Muscle layer of colon (tissue), 2 donors: ENCODE measurements at regions not wholly inside any gene's neighbourhood (a gene's known extent, or its start where the extent isn't known, plus 50 kb on each side); places are given as distances from the start of the nearest gene placed in this dataset.

Source experiments
- H3K27ac ChIP-seq: one replicate; pipeline ENCODE4 v1.7.0; 2013; ENCODE audit warnings: low read depth, mild to moderate bottlenecking, low read length, moderate library complexity
- H3K27me3 ChIP-seq, 2 donors: one replicate each; pipeline ENCODE4 v1.7.0; 2013; ENCODE audit warnings: low read length in 2 of 2, mild to moderate bottlenecking in 2 of 2; ENCODE audit not compliant: insufficient read depth in 2 of 2, control insufficient read depth in 1 of 2
- H3K36me3 ChIP-seq: one replicate; pipeline ENCODE4 v1.7.0; 2013; ENCODE audit warnings: mild to moderate bottlenecking, low read length; ENCODE audit not compliant: insufficient read depth
- H3K4me1 ChIP-seq: one replicate; pipeline ENCODE4 v1.7.0; 2013; ENCODE audit warnings: mild to moderate bottlenecking, low read length; ENCODE audit not compliant: insufficient read depth
- H3K4me3 ChIP-seq, 2 donors: one replicate each; pipeline ENCODE4 v1.7.0; 2013; ENCODE audit warnings: low read length in 2 of 2, low read depth in 1 of 2, mild to moderate bottlenecking in 1 of 2, moderate library complexity in 1 of 2
- H3K9ac ChIP-seq: one replicate; pipeline ENCODE4 v1.7.0; 2013; ENCODE audit warnings: low read length
- H3K9me3 ChIP-seq: one replicate; pipeline ENCODE4 v1.7.0; 2013; ENCODE audit warnings: mild to moderate bottlenecking, low read length
- donor health status: abdominal sarcoma.
- donor health status: Adenocarcinoma of cecum.

DNA sequence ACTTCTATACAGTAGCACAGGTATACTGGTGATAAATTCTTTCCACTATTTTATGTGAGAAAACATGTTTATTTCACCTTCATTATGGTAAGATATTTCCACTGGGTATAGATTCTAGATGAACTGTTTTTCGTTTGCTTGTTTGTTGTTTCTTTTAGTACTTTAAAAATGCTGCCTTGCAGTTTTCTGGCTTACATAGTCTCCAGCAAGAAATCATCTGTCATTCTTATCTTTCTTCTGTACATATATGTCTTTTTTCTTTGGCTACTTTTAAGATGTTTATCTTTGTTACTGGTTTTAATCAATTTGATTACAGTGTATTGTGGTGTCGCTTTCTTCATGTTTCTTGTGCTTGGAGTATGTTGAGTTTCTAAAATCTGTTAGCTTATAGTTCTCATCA lies 333.3 kb upstream of the HTR2A start:
- H3K4me3 ChIP-seq: no peak overlapping the region
- no peak overlapping the region for H3K9ac ChIP-seq

DNA sequence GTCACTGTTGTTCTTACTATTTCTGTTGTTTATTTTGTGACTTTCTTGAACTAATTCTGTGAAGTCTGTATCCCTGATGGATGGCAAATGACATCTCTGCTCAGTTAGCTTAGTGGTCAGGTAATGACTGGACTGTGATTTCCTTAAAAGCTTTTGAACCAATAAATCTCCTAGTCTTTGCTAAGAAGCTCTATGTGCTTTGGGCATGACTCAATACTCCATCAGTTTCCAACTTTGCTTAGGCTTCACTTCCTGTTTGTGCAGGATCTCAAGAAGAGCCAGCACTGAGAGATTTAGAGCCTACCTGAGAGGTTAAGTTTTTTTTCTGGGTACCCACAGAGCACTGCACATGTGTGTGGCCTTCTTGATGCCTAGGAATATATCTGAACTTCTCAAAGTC lies 329.7 kb upstream of the HTR2A start:
- H3K36me3 ChIP-seq: no peaks in the 10 kb centered on the region
- no peak overlapping the region for H3K4me3 ChIP-seq
- no peaks in the 10 kb centered on the region for H3K27me3 ChIP-seq
- no peaks in the 10 kb centered on the region for H3K9me3 ChIP-seq
- no peak overlapping the region for H3K9ac ChIP-seq
- no peaks in the 10 kb centered on the region for H3K4me1 ChIP-seq
- H3K27ac ChIP-seq: no peak overlapping the region

More for the DNA sequence above, 333.3 kb upstream of the HTR2A start:
- H3K4me1 ChIP-seq: no peaks in the 10 kb centered on the region
- H3K36me3 ChIP-seq: no peaks in the 10 kb centered on the region
- H3K27ac ChIP-seq: no peak overlapping the region
- no peaks in the 10 kb centered on the region for H3K9me3 ChIP-seq
- no peaks in the 10 kb centered on the region for H3K27me3 ChIP-seq

DNA sequence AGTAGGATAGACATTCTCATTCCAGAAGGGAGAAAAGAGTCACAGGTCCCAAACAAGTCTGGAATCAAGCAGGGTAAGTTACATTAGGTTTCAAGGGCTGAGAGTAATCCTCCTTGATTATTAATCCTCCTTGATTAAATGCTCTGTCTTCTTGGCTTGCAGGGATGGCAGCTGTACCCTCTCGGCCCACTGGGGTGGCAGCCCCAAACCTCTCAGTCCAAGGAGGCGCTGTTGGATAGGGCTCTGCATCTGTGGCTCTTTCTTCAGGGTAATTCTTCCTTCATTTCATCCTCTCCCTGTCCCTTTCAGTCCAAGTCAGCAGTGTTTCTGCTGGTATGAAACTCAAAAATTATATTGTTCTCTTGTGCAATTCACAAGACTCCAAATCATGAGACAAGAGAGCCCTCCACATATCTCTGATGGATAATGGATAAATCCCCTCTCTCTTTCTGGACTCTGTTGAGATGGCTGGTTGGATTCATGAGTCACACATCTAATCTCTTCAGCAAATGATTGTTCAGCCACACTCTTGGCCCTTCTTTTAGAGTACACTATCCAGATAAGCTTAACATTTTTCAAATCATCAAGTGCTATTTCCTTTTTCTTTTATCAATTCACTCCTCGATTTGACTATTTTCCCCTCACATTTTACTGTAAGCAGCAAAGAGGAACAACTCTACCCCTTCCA lies 323.7 kb upstream of the HTR2A start:
- H3K4me3 ChIP-seq: no peak overlapping the region
- H3K36me3 ChIP-seq: no peaks in the 10 kb centered on the region
- H3K9me3 ChIP-seq: no peaks in the 10 kb centered on the region
- H3K9ac ChIP-seq: no peak overlapping the region
- H3K27ac ChIP-seq: no peak overlapping the region
- H3K27me3 ChIP-seq: no peaks in the 10 kb centered on the region
- no peaks in the 10 kb centered on the region for H3K4me1 ChIP-seq

DNA sequence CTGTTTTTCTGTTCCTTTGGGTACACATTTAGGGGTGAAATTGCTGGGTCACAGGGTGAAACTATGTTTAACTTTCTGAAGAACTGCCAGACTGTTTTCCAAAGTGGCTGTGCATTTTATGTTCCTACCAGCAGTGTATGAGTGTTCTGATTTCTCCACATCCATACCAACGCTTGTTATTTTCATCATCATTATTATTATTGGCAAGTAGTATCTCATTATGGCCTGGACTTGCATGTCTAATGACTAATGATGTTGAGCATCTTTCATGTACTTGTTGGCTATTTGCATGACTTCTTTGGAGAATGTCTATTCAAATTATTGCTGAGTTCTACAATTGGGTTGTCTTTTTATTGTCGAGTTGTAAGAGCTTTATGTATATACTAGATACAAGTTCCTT lies 321.8 kb upstream of the HTR2A start:
- Histone ChIP-seq H3K9me3 (no peaks in the 10 kb centered on the region), H3K4me1 (no peaks in the 10 kb centered on the region), H3K27ac (no peak overlapping the region), H3K36me3 (no peaks in the 10 kb centered on the region), H3K9ac (no peak overlapping the region), H3K4me3 (no peak overlapping the region), H3K27me3 (no peaks in the 10 kb centered on the region)

DNA sequence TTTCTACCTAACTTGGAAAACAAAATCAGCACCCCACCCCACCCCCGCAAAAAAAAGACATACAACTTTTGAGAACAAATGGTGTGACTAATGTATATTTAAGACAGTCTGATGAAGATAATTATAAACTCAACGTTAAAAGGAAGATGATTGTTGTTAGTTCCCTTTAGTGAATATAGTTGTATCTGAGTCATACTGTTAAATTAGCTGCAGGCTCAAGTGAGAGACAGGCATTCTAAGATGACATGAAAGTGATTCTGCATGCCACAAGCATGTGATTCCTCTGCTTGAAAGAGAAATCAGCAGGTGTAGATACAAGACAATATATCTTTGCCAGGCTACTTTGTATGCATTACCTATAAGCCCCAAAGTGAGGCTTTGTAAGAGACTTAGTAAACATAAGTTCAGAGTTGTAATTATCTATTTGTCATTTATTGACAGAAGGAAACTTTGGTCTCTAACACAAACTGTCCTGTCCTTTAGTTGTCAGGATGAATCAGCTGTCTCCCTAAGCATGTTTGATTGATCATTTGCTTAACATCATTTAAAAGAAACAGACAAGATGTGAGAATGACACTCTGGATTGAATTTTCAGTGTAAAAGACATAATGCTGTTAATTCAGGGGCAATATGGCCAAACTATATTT lies 319.4 kb upstream of the HTR2A start:
- H3K27me3 ChIP-seq: no peaks in the 10 kb centered on the region
- H3K4me3 ChIP-seq: no peak overlapping the region
- no peak overlapping the region for H3K27ac ChIP-seq
- no peak overlapping the region for H3K9ac ChIP-seq
- H3K9me3 ChIP-seq: no peaks in the 10 kb centered on the region
- H3K4me1 ChIP-seq: no peaks in the 10 kb centered on the region
- H3K36me3 ChIP-seq: no peaks in the 10 kb centered on the region

DNA sequence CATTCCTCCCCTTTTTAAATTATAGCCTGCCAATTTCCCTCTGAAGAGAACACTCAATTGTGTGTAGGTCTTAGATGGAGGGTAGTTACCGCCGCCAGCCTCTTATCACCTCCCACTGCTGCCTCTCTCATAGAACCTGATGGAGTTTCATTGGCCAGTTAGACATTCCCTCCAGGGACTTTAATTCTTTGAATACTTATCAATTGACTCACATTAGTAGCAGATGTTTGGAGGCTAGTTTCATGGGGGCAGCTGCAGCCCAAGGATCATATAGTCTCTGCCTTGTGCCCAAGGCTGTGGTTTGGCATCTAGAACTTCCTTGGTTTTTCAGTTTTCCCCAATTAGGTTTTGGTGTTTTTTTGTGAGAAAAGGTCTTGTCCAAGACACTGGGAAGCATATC lies 318.9 kb upstream of the HTR2A start:
- Histone ChIP-seq H3K9me3 (no peaks in the 10 kb centered on the region), H3K4me3 (no peak overlapping the region), H3K4me1 (no peaks in the 10 kb centered on the region), H3K36me3 (no peaks in the 10 kb centered on the region), H3K27me3 (no peaks in the 10 kb centered on the region), H3K27ac (no peak overlapping the region), H3K9ac (no peak overlapping the region)

DNA sequence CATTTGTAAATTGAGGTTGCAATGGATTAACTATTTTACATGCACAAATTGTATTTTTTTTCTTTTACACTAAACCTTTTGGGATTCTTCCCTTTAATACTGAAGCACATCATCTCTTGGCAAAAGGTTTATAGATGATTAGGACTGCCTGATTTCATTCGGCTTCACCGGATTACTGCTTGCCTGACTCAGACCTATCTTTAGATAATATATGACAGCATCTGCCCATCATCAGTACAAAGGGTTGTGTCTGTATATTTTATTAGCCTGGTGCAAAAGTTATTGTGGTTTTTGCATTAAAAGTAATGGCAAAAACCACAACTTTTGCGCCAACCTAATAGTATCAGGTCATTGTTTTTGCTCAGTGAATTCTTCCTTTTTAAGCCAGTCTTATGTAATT lies 316.2 kb upstream of the HTR2A start:
- no peaks in the 10 kb centered on the region for H3K27me3 ChIP-seq
- no peaks in the 10 kb centered on the region for H3K4me1 ChIP-seq
- no peak overlapping the region for H3K4me3 ChIP-seq
- no peaks in the 10 kb centered on the region for H3K36me3 ChIP-seq
- no peak overlapping the region for H3K9ac ChIP-seq
- no peaks in the 10 kb centered on the region for H3K9me3 ChIP-seq
- H3K27ac ChIP-seq: no peak overlapping the region

DNA sequence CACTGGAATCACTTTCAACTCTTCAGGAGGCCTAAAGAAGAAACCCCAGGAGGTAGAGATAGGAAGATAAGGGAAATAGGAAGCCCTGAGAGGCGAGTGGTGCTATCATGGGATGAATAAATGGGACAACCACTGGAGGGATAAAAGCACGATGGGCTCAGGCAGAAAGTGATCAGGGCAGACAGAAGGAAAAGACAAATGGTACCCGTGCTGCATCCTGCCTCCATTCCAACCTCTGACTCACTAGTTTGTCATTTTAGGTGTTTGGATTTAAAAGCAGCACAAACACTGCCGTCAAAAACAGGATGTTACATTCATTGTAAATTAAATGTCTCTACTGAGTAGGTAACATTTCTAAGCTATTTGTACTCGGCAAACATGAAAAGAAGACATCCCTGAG lies 314.3 kb upstream of the HTR2A start:
- Histone ChIP-seq H3K27me3 (no peaks in the 10 kb centered on the region), H3K4me1 (no peaks in the 10 kb centered on the region), H3K4me3 (no peak overlapping the region), H3K36me3 (no peaks in the 10 kb centered on the region), H3K27ac (no peak overlapping the region), H3K9me3 (no peaks in the 10 kb centered on the region), H3K9ac (no peak overlapping the region)

DNA sequence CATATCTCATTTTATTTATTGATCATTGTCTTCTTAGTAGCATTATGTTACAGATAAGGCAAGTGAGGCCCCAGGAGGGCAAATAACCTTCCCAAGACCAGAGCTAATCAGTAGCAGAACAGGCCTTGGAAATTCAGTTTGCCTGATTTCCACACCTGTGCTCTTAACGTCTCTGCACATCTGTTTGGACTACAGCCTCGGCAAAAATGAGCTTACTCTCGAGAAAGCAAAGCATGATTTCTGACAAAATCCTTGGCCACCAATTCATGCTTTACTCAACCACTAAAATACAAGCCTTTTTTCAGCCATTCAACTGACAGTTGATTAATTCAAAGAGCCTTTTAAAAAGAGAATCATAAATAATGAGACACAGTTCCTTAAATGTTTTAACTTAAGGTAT lies 309.3 kb upstream of the HTR2A start:
- no peaks in the 10 kb centered on the region for H3K9me3 ChIP-seq
- H3K36me3 ChIP-seq: no peaks in the 10 kb centered on the region
- no peaks in the 10 kb centered on the region for H3K27me3 ChIP-seq
- no peaks in the 10 kb centered on the region for H3K4me1 ChIP-seq
- H3K27ac ChIP-seq: no peak overlapping the region
- no peak overlapping the region for H3K4me3 ChIP-seq
- no peak overlapping the region for H3K9ac ChIP-seq

DNA sequence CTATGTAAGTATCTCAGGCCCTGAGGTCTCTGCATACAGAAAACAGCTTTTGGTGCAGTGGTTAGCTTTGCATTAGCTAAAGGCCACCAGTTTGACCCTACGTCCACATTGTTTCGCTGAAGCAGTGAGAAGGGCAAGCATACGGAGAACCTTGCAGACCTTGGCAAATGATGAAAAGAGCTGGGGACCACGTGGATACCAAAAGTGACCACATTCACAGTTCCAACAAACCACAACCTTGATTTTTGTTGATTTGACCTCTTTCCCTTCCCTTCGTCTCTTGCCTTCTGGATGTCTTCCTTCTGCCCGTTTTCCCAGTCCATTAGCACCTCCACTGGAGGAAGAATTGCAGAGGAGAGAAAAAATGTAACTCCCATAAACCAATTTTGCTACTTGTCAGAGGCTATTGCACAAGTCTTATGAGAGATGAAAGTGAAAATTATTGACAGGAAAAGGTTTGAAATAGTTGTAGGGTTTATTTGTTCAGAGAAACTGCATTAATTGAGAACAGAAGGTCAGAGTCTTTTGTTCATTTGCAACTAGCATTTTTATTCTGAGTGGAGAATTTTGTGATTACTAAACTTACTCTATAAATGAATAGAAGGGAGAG lies 293.9 kb upstream of the HTR2A start:
- Histone ChIP-seq H3K36me3 (no peaks in the 10 kb centered on the region), H3K4me1 (no peaks in the 10 kb centered on the region), H3K4me3 (no peak overlapping the region), H3K27ac (no peak overlapping the region), H3K9ac (no peak overlapping the region), H3K9me3 (no peaks in the 10 kb centered on the region), H3K27me3 (no peaks in the 10 kb centered on the region)

DNA sequence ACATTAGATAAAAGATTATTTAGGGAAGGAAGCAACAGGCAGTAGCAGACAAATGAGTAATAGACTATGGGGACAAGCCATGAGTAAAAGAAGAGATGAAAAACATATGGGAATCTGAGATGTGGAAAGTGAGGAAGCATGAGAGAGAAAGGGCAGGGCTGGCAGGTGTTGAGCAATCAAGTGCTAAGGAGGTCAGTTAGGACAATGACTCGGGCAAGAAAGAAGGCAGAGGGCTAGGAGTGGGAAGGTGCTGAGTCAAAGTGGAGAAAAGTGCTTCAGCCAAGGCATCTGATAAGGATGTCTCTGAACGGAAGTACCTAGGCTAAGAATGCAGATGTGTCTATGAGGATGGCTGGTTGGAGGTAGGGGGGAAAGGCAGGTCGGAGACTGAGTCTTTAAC lies 291.9 kb upstream of the HTR2A start:
- Histone ChIP-seq H3K9ac (no peak overlapping the region), H3K36me3 (no peaks in the 10 kb centered on the region), H3K27ac (no peak overlapping the region), H3K27me3 (no peaks in the 10 kb centered on the region), H3K4me1 (no peaks in the 10 kb centered on the region), H3K9me3 (no peaks in the 10 kb centered on the region), H3K4me3 (no peak overlapping the region)

DNA sequence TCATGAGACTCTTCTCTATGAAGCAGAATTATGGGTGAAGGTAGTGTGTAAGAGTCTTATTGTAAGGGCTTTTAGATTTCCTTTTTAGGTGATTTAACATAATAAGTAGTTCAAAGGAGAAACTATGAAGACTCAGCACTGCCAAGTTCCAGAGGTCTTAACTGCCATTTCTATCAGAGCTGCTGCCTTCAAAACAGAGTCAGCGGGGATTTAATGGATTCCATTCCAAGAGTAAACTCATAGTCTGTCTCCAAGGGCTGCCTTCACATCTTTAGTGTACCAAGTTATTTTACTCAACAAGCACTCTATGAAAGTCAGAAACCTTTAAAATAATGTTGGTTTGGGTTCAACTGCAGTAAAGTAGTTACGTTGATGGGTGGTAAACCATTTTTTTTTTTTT lies 289.6 kb upstream of the HTR2A start:
- no peaks in the 10 kb centered on the region for H3K27me3 ChIP-seq
- H3K4me3 ChIP-seq: no peak overlapping the region
- H3K36me3 ChIP-seq: no peaks in the 10 kb centered on the region
- no peaks in the 10 kb centered on the region for H3K9me3 ChIP-seq
- no peak overlapping the region for H3K9ac ChIP-seq
- H3K27ac ChIP-seq: no peak overlapping the region
- H3K4me1 ChIP-seq: no peaks in the 10 kb centered on the region
